Stomach (tissue), 8 donors: ENCODE measurements at regions not wholly inside any gene's neighbourhood (a gene's known extent, or its start where the extent isn't known, plus 50 kb on each side); places are given as distances from the start of the nearest gene placed in this dataset.
A peak's percentile ranks its signal among the peaks of the same experiment; 100 is the strongest.

Source experiments
- DNase-seq, 2 donors: peaks; one replicate each; pipeline versions ENCODE4 v3.0.0 to v3.0.0-alpha.2; 2013 to 2019
- H3K27ac ChIP-seq, 5 donors: fragments of 200-600 bp in 4 of 5; sonication (generic) in 4 of 5; one replicate each; pipeline ENCODE4 v1.5.1; 2013 to 2019; ENCODE audit warnings: mild to moderate bottlenecking in 1 of 5, moderate library complexity in 1 of 5
- H3K27me3 ChIP-seq, 3 donors: fragments of 200-600 bp; sonication (generic); one replicate each; pipeline ENCODE4 v1.5.1; 2017 to 2019; ENCODE audit warnings: mixed run types in 1 of 3
- H3K36me3 ChIP-seq, 4 donors: fragments of 200-600 bp; sonication (generic); 1 replicate in 3 of 4; 2 replicates in 1 of 4; pipeline ENCODE4 v1.5.1; 2016 to 2019
- H3K4me1 ChIP-seq, 4 donors: fragments of 200-600 bp; sonication (generic); one replicate each; pipeline ENCODE4 v1.5.1; 2016 to 2019
- H3K4me3 ChIP-seq, 4 donors: fragments of 200-600 bp; sonication (generic) in 3 of 4; one replicate each; pipeline ENCODE4 v1.5.1; 2016 to 2019; ENCODE audit warnings: mild to moderate bottlenecking in 1 of 4
- H3K9me3 ChIP-seq, 4 donors: fragments of 200-600 bp; sonication (generic); one replicate each; pipeline ENCODE4 v1.5.1; 2016 to 2019
- CTCF ChIP-seq, 7 experiments: fragments of 450-650 bp in 4 of 7; fragments of 200-600 bp in 3 of 7; sonication (generic) in 3 of 7; IDR thresholded peaks; one replicate each; pipeline ENCODE4 v1.5.1; 2016 to 2019; ENCODE audit warnings: antibody characterized with exemption in 7 of 7, control low read depth in 2 of 7, mild to moderate bottlenecking in 1 of 7
- EP300 ChIP-seq: sonication (generic); formaldehyde crosslinking; IDR thresholded peaks from one replicate; pipeline ENCODE4 v1.6.1; 2017; ENCODE audit warnings: antibody characterized with exemption
- POLR2A ChIP-seq, 4 donors: fragments of 450-650 bp; IDR thresholded peaks; one replicate each; pipeline ENCODE4 v1.6.1; 2016; ENCODE audit warnings: antibody characterized with exemption in 4 of 4, control low read depth in 2 of 4, mild to moderate bottlenecking in 1 of 4, moderate library complexity in 1 of 4
- POLR2AphosphoS5 ChIP-seq, 3 donors: sonication (generic); formaldehyde crosslinking; IDR thresholded peaks; one replicate each; pipeline ENCODE4 v1.6.1; 2016; ENCODE audit warnings: antibody characterized with exemption in 3 of 3
- WGBS, 5 donors: extraction: QIAGEN DNeasy Blood & Tissue Kit in 3 of 5; methylation state at CpG; one replicate each; pipeline versions ENCODE4 v1.1.5 to v1.1.7; 2013 to 2018; 5-methylcytosine and 5-hydroxymethylcytosine counted together
- intact Hi-C: fragments of 100-400 bp; cut with DNase I; formaldehyde crosslinking; loops from one replicate; pipeline ENCODE4 v1.15.1; 2023; ENCODE audit warnings: low total_unique reads
- donor health status: healthy with polysubstance abuse.
- donor health status: Bipolar disorder and iron deficiency.
- donor health status: healthy.

- DNase-seq: peak in 1 of 2 donors; percentile 80
- Histone ChIP-seq H3K4me3 (no peak overlapping the region), H3K27ac (peak overlapping the region in 1 of 5 donors; percentile 74), H3K36me3 (no peaks in the 10 kb centered on the region), H3K27me3 (peaks cover 0 to 4% (median 0%) of the 10 kb centered on the region in 3 donors), H3K4me1 (peaks cover 0 to 9% (median 2%) of the 10 kb centered on the region in 4 donors), H3K9me3 (no peaks in the 10 kb centered on the region)
- 78 to 88% (median 87%) methylated on average over 6 of the region's 6 CpGs for WGBS, 5 donors
- TF ChIP-seq EP300 (no peak), POLR2AphosphoS5 (IDR thresholded peaks at IDR 0.05) (no peak), CTCF (IDR thresholded peaks at IDR 0.05) (no peak), POLR2A (IDR thresholded peaks at IDR 0.05) (no peak)
- intact Hi-C loops: no loop called here
These were observed 133.0 kb upstream of the RASSF8 start for GRCh38 chr12:25825446-25825845.

GRCh38 chr12:25827141-25827540, 131.3 kb upstream of the RASSF8 start:
- H3K27ac ChIP-seq: peak overlapping the region in 1 of 5 donors; percentile 34
- no peak for DNase-seq
- intact Hi-C loops: no loop called here
- H3K36me3 ChIP-seq: no peaks in the 10 kb centered on the region
- WGBS, 5 donors: 65 to 95% (median 91%) methylated on average over 1 of the region's 1 CpG
- peaks cover 0 to 9% (median 2%) of the 10 kb centered on the region in 4 donors for H3K4me1 ChIP-seq
- no peak overlapping the region for H3K4me3 ChIP-seq
- TF ChIP-seq POLR2AphosphoS5 (IDR thresholded peaks at IDR 0.05): no peak
- TF ChIP-seq EP300: no peak
- TF ChIP-seq CTCF (IDR thresholded peaks at IDR 0.05): no peak
- TF ChIP-seq POLR2A (IDR thresholded peaks at IDR 0.05): no peak
- no peaks in the 10 kb centered on the region for H3K9me3 ChIP-seq
- peaks cover 0 to 4% (median 0%) of the 10 kb centered on the region in 3 donors for H3K27me3 ChIP-seq

GRCh38 chr12:25827747-25828146, 130.7 kb upstream of the RASSF8 start:
- peak overlapping the region in 1 of 5 donors; percentile 57 for H3K27ac ChIP-seq

GRCh38 chr12:25828188-25828587, 130.3 kb upstream of the RASSF8 start:
- Histone ChIP-seq H3K27ac (peak overlapping the region in 3 of 5 donors; percentile 1 to 57 (median 8)), H3K4me3 (no peak overlapping the region), H3K4me1 (peaks cover 0 to 9% (median 2%) of the 10 kb centered on the region in 4 donors), H3K9me3 (no peaks in the 10 kb centered on the region), H3K27me3 (peaks cover 0 to 4% (median 0%) of the 10 kb centered on the region in 3 donors), H3K36me3 (no peaks in the 10 kb centered on the region)
- intact Hi-C loops: no loop called here
- WGBS, 5 donors: 31 to 49% (median 38%) methylated on average over 4 of the region's 4 CpGs
- peak in 1 of 2 donors; percentile 37 for DNase-seq
- no peak for TF ChIP-seq POLR2AphosphoS5 (IDR thresholded peaks at IDR 0.05)
- no peak for TF ChIP-seq POLR2A (IDR thresholded peaks at IDR 0.05)
- TF ChIP-seq EP300: no peak
- no peak for TF ChIP-seq CTCF (IDR thresholded peaks at IDR 0.05)

More at GRCh38 chr12:25827747-25828146, 130.7 kb upstream of the RASSF8 start:
- Histone ChIP-seq H3K4me1 (peaks cover 0 to 9% (median 2%) of the 10 kb centered on the region in 4 donors), H3K27me3 (peaks cover 0 to 4% (median 0%) of the 10 kb centered on the region in 3 donors), H3K4me3 (no peak overlapping the region), H3K9me3 (no peaks in the 10 kb centered on the region), H3K36me3 (no peaks in the 10 kb centered on the region)
- TF ChIP-seq POLR2AphosphoS5 (IDR thresholded peaks at IDR 0.05) (no peak), CTCF (IDR thresholded peaks at IDR 0.05) (no peak), EP300 (no peak), POLR2A (IDR thresholded peaks at IDR 0.05) (no peak)
- intact Hi-C loops: no loop called here
- no peak for DNase-seq
- WGBS, 5 donors: 43 to 52% (median 46%) methylated on average over 3 of the region's 3 CpGs
